C4-2B (cell line): ENCODE measurements at regions not wholly inside any gene's neighbourhood (a gene's known extent, or its start where the extent isn't known, plus 50 kb on each side); places are given as distances from the start of the nearest gene placed in this dataset.

Experiments
- ZFX ChIP-seq: fragments of 450-650 bp; IDR thresholded peaks from 2 replicates; pipeline ENCODE4 v1.6.1; 2017
- TF ChIP-seq, protein P1 (sequence below): fragments of 450-650 bp; conservative IDR thresholded peaks from 2 replicates; pipeline ENCODE4 v1.5.1; 2017; ENCODE audit warnings: mild to moderate bottlenecking

DNA sequence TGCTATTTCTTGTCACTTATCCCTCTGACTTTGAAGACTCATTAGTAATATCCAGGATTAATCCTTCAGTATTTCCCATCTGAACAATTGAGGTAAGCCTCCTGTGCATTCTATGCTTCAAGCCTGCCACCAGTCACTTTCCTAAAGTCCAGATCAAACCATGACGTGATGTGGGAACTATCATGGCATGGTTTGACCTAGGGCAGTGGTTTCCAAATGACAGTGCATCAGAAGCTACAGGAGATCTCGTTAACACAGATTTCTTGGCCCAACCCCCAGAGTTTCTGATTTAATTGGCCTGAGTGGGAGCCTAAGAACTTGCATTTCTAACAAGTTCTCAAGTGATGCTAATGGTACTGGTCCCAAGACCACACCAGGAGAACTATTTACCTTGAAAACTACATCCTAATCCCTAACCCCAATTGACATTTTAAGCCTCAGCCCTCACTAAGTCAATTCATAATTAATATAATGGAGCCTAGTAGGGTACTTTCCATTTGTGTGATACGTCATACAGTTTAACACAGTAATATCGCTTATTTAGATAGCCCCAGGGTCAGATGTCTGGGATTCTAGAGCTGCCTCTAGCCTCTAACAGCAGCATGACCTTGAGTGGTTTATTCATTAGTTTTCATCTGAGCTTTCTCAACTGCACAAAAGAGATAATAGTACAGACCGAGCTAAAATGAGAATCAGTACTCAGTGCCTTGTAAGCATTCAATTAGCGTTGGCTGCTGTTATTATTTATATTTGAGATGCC, 907.6 kb downstream of the TFAP2A start:
- TF ChIP-seq, protein P1, sequence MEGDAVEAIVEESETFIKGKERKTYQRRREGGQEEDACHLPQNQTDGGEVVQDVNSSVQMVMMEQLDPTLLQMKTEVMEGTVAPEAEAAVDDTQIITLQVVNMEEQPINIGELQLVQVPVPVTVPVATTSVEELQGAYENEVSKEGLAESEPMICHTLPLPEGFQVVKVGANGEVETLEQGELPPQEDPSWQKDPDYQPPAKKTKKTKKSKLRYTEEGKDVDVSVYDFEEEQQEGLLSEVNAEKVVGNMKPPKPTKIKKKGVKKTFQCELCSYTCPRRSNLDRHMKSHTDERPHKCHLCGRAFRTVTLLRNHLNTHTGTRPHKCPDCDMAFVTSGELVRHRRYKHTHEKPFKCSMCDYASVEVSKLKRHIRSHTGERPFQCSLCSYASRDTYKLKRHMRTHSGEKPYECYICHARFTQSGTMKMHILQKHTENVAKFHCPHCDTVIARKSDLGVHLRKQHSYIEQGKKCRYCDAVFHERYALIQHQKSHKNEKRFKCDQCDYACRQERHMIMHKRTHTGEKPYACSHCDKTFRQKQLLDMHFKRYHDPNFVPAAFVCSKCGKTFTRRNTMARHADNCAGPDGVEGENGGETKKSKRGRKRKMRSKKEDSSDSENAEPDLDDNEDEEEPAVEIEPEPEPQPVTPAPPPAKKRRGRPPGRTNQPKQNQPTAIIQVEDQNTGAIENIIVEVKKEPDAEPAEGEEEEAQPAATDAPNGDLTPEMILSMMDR = no peak
- TF ChIP-seq ZFX = no peak
